T-helper 2 cell treated with Interferon-gamma antibody and Interleukin-4, amounts not matched to agents 100 ng/mL and 5 ng/mL, for 36 hours (primary cell): ENCODE measurements at regions not wholly inside any gene's neighbourhood (a gene's known extent, or its start where the extent isn't known, plus 50 kb on each side); places are given as distances from the start of the nearest gene placed in this dataset.

Source experiments
- intact Hi-C: fragments of 100-400 bp; cut with micrococcal nuclease; formaldehyde crosslinking; loops from one replicate; pipeline ENCODE4 v1.15.1; 2023

- intact Hi-C loops, result no loop called here
Observed at GRCh38 chr3:181660337-181660736, 51.4 kb upstream of the SOX2 start.

- intact Hi-C loops, result no loop called here
Observed at GRCh38 chr3:181637456-181637855, 74.3 kb upstream of the SOX2 start.

GRCh38 chr3:181637056-181637455, 74.7 kb upstream of the SOX2 start:
- intact Hi-C loops, result no loop called here

GRCh38 chr3:181635141-181635540, 76.6 kb upstream of the SOX2 start:
- intact Hi-C loops, result no loop called here

GRCh38 chr3:181633556-181633955, 78.2 kb upstream of the SOX2 start:
- intact Hi-C loops, result no loop called here

GRCh38 chr3:181631901-181632300, 79.8 kb upstream of the SOX2 start:
- intact Hi-C loops, result no loop called here

GRCh38 chr3:181630853-181631252, 80.9 kb upstream of the SOX2 start:
- intact Hi-C loops, result no loop called here

- intact Hi-C loops, result no loop called here
Observed at GRCh38 chr3:181629711-181630110, 82.0 kb upstream of the SOX2 start.

- intact Hi-C loops, result no loop called here
Observed at GRCh38 chr3:181629029-181629428, 82.7 kb upstream of the SOX2 start.

- intact Hi-C loops, result no loop called here
Observed at GRCh38 chr3:181628384-181628783, 83.3 kb upstream of the SOX2 start.

GRCh38 chr3:181626036-181626435, 85.7 kb upstream of the SOX2 start:
- intact Hi-C loops, result no loop called here

- intact Hi-C loops, result no loop called here
Observed at GRCh38 chr3:181623924-181624694, 87.6 kb upstream of the SOX2 start.

GRCh38 chr3:181622365-181622764, 89.4 kb upstream of the SOX2 start:
- intact Hi-C loops, result no loop called here

- intact Hi-C loops, result no loop called here
Observed at GRCh38 chr3:181619897-181620296, 91.8 kb upstream of the SOX2 start.

GRCh38 chr3:181618260-181618659, 93.5 kb upstream of the SOX2 start:
- intact Hi-C loops, result no loop called here

GRCh38 chr3:181616088-181617070, 95.3 kb upstream of the SOX2 start:
- intact Hi-C loops, result no loop called here

GRCh38 chr3:181615666-181616065, 96.1 kb upstream of the SOX2 start:
- intact Hi-C loops, result no loop called here

GRCh38 chr3:181614878-181615277, 96.8 kb upstream of the SOX2 start:
- intact Hi-C loops, result no loop called here

- intact Hi-C loops, result no loop called here
Observed at GRCh38 chr3:181613813-181614212, 97.9 kb upstream of the SOX2 start.

GRCh38 chr3:181613191-181613590, 98.5 kb upstream of the SOX2 start:
- intact Hi-C loops, result no loop called here

GRCh38 chr3:181610973-181611265, 100.8 kb upstream of the SOX2 start:
- intact Hi-C loops, result no loop called here

GRCh38 chr3:181610083-181610972, 101.4 kb upstream of the SOX2 start:
- intact Hi-C loops, result no loop called here
